Thymus (tissue), 11 donors: ENCODE measurements at regions not wholly inside any gene's neighbourhood (a gene's known extent, or its start where the extent isn't known, plus 50 kb on each side); places are given as distances from the start of the nearest gene placed in this dataset.

Experiments
- DNase-seq, 9 donors: peaks; one replicate each; pipeline ENCODE4 v3.0.0-alpha.2; 2013; ENCODE audit warnings: low spot score in 9 of 9, low read depth in 6 of 9, missing footprints in 1 of 9
- H3K27ac ChIP-seq, 2 donors: one replicate each; pipeline ENCODE4 v1.5.1; 2013; ENCODE audit warnings: control low read depth in 1 of 2, low read depth in 1 of 2, low read length in 1 of 2, mild to moderate bottlenecking in 1 of 2, moderate library complexity in 1 of 2
- H3K27me3 ChIP-seq, 2 donors: one replicate each; pipeline ENCODE4 v1.5.1; 2013; ENCODE audit warnings: low read length in 1 of 2; ENCODE audit not compliant: control insufficient read depth in 2 of 2, insufficient read depth in 1 of 2
- H3K36me3 ChIP-seq, 2 donors: one replicate each; pipeline ENCODE4 v1.5.1; 2013; ENCODE audit warnings: low read length in 1 of 2, mild to moderate bottlenecking in 1 of 2, moderate library complexity in 1 of 2; ENCODE audit not compliant: control insufficient read depth in 2 of 2, insufficient read depth in 2 of 2
- H3K4me1 ChIP-seq, 2 donors: one replicate each; pipeline ENCODE4 v1.5.1; 2013; ENCODE audit warnings: low read length in 2 of 2; ENCODE audit not compliant: control insufficient read depth in 2 of 2, insufficient read depth in 2 of 2
- H3K4me3 ChIP-seq, 2 donors: one replicate each; pipeline ENCODE4 v1.5.1; 2013; ENCODE audit warnings: low read length in 2 of 2, control low read depth in 1 of 2, mild to moderate bottlenecking in 1 of 2
- H3K9me3 ChIP-seq, 2 donors: one replicate each; pipeline ENCODE4 v1.5.1; 2013; ENCODE audit warnings: low read length in 1 of 2, mild to moderate bottlenecking in 1 of 2; ENCODE audit not compliant: control insufficient read depth in 2 of 2, insufficient read depth in 1 of 2
- WGBS: extraction: QIAGEN DNeasy Blood & Tissue Kit; methylation state at CpG from one replicate; pipeline ENCODE4 v1.1.7; 2013; 5-methylcytosine and 5-hydroxymethylcytosine counted together
- donor health status: healthy.

DNA sequence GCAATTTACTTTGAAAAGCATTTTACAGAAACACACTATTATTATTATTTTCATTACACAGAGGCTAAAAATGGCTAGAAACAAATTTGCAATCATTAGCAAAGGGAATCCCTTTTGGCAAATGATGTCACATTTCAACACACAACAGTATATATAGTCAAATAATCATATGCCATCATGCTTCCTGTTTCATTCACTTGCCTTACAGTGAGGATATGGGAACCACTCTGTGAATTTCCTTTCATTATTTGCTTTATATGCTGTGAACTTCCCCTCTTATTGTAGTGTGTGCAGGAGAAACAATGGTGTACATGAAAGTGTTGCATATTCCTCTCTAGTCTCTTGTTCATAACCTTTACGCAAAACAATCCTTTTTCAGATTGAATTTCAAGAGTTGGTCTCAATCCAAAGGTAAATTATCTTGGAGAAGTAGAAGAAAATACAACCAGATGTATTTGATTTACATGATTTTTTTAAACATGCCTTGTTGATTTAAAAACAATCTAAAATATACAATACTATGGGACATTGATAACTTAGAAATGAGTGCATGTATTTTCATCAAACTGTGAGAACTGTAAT, 657.3 kb downstream of the EFNB2 start:
- Histone ChIP-seq H3K27ac (no peak overlapping the region), H3K4me1 (no peaks in the 10 kb centered on the region), H3K4me3 (no peak overlapping the region), H3K9me3 (no peaks in the 10 kb centered on the region), H3K27me3 (no peaks in the 10 kb centered on the region), H3K36me3 (no peaks in the 10 kb centered on the region)
- 96% methylated on average over 1 of the region's 1 CpG for WGBS
- peak in 1 of 9 donors; percentile 1 for DNase-seq

DNA sequence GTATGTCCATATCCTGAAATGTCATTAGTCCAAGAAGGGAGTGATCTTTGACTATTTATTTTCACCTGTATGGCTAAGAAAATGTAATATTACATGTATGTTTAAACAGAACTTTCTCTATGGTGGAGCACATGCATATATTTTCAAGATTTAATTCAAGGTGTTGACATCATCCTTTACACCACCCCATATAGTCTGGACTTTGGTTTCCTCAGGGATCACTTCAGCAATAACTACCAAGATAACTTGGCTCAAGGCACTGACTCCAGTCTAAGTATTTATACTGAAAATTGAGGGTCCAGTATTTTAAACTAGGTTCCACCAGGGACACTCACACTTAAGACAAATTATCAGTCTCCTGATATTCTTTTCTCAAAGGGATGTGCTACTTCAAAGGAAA, 660.6 kb downstream of the EFNB2 start:
- Histone ChIP-seq H3K9me3 (no peaks in the 10 kb centered on the region), H3K27ac (no peak overlapping the region), H3K4me1 (no peaks in the 10 kb centered on the region), H3K4me3 (no peak overlapping the region), H3K27me3 (no peaks in the 10 kb centered on the region), H3K36me3 (no peaks in the 10 kb centered on the region)
- no peak for DNase-seq

DNA sequence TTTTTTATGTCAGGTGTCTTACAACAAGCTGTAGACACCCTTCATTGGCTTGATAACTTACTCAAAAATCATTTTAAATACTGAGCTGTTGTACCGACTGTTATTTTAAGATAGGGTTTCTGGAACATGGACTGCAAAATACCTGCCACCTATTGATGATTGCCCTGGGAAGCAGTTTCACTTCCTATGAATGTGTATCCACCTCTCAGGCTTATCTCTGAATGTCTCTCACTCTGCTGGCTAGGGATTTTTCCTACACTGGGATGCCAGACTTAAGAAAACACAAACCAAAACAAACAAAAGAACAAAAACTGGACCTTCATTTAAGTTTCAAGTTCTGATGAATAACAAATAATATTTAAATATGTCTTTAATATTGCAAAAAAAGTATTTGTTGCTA, 663.7 kb downstream of the EFNB2 start:
- Histone ChIP-seq H3K9me3 (no peaks in the 10 kb centered on the region), H3K4me1 (no peaks in the 10 kb centered on the region), H3K27me3 (no peaks in the 10 kb centered on the region), H3K36me3 (no peaks in the 10 kb centered on the region), H3K4me3 (no peak overlapping the region), H3K27ac (no peak overlapping the region)
- 96% methylated on average over 1 of the region's 1 CpG for WGBS
- no peak for DNase-seq

DNA sequence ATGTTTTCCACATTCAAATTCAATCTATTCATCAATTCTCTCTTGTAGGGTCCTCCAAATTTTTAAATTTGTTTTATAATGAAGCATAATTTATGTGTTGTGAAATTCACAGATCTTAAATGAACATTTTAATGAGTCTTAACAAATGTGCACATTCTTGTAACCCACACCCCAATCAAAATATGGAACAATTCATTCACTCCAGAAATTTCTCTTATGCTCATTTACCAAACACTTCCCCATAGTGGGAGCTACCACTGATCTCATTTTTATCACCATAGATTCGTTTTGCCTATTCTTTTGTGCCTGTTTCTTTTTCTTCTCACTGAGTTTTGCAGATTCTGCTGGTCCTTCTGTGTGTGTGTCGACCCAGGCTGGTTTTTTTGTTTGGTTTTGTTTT, 664.1 kb downstream of the EFNB2 start:
- no peak overlapping the region for H3K4me3 ChIP-seq
- no peaks in the 10 kb centered on the region for H3K4me1 ChIP-seq
- H3K27me3 ChIP-seq, result no peaks in the 10 kb centered on the region
- no peak overlapping the region for H3K27ac ChIP-seq
- WGBS, result 74% methylated on average over 2 of the region's 2 CpGs
- no peaks in the 10 kb centered on the region for H3K9me3 ChIP-seq
- no peak for DNase-seq
- no peaks in the 10 kb centered on the region for H3K36me3 ChIP-seq

DNA sequence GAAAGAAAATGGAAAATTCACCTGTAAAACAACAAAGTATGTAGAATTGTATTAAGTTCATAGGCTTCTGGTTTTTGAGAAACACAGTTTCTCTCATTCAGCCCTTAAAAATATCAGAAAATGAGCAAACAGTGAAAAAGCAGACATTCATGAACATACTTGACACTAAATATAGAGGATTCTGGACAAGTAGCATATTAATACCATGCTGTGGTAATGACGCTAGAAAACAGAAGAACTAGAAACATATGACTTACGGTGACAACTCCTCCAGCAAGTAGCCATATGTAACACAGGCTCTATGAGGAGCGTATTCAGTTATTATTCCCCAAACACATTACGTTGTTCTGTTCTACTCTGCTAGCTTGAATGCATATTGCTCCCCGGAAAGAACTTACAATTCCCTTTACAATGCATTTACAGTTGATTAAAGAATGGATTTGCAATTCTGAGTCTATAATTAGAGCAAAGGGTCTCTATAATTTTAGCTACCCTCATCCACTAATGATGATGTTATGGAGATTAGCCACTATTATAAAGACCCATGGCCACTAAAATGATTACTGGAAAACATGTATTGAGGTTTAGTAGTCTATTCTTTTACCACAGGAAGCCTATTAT, 672.1 kb downstream of the EFNB2 start:
- Histone ChIP-seq H3K9me3 (peaks cover 0 to 1% of the 10 kb centered on the region in 2 donors), H3K36me3 (no peaks in the 10 kb centered on the region), H3K4me3 (no peak overlapping the region), H3K4me1 (no peaks in the 10 kb centered on the region), H3K27me3 (no peaks in the 10 kb centered on the region), H3K27ac (no peak overlapping the region)
- WGBS, result 97% methylated on average over 5 of the region's 5 CpGs
- no peak for DNase-seq

DNA sequence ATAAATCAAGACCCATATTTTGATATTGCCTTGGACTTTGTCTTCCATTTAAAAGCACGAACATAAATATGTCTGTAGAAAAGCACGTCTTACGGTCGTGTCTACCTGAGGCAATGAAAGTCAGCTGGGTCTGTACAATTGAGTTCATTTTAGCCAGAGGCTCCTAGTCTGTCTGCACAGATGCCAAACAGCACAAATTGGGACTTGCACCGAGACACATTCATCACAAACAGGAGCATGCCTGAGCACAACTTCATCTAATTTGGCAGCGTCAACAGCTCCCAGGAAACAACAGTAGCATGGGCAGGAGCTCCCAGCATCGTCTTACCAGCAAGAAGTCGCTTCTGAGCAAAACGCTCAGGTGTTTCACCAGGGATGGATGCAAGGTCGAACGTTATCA, 687.0 kb downstream of the EFNB2 start:
- Histone ChIP-seq H3K4me1 (peaks cover 0 to 2% of the 10 kb centered on the region in 2 donors), H3K9me3 (no peaks in the 10 kb centered on the region), H3K27ac (no peak overlapping the region), H3K4me3 (no peak overlapping the region), H3K27me3 (no peaks in the 10 kb centered on the region), H3K36me3 (no peaks in the 10 kb centered on the region)
- DNase-seq, result peak in 2 of 9 donors; percentile 3 to 18
- 95% methylated on average over 11 of the region's 11 CpGs for WGBS

DNA sequence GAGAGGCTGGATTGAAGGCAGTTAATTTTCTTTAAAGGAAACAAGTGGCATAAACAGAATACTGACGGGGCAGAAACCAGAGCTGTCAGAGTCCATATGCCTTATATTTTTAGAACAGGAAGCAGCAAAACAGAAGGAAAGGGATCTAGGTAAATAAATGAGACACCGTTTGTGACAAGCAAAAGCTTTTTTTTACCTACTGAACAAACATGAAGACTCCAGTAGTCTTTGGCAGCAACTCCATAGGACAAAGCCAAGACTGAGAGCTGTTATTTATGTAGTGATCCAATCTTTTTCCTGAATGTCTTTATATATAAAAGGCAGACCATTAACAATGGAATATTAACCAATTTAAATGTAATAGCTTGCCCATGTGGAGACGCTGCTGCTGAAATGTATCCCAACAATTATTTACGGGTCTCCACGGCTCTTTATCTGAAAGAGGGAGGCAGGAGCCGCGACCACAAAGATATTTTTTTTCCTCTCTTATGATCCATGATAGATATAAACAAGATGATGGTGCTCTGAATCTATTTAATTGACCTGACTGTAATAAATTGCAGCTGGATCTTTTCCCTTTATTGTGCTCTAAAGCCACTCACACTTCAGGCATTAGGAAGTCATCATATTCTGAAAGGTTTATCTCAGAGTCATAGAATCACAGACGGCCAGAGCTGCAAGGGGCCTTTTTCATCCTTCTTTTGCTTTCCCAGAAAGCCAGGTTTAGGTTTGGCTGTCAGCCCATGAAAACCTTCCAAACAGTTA, 687.8 kb downstream of the EFNB2 start:
- Histone ChIP-seq H3K27me3 (no peaks in the 10 kb centered on the region), H3K4me1 (peaks cover 0 to 2% of the 10 kb centered on the region in 2 donors), H3K36me3 (no peaks in the 10 kb centered on the region), H3K9me3 (no peaks in the 10 kb centered on the region), H3K4me3 (no peak overlapping the region), H3K27ac (no peak overlapping the region)
- 69% methylated on average over 8 of the region's 8 CpGs for WGBS
- no peak for DNase-seq

DNA sequence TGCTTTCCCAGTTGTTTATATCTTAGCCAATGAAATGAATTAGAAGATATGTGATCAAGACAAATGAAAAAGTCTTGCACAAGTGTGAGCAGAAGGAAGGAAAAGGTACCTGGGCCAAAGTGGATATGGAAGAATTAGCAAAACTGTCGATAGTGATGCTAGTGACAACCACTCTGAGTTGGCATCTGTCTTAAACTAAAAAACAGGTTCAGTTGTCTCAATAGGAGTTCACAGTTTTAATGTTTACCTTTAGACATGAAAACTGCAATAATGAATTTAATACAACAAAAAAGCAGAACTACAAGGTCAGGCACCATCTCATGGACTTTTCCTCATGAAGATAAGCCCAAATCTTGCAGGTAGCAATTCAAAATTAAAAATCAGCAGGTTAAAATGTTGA, 688.5 kb downstream of the EFNB2 start:
- no peaks in the 10 kb centered on the region for H3K36me3 ChIP-seq
- 92% methylated on average over 1 of the region's 1 CpG for WGBS
- H3K27me3 ChIP-seq, result no peaks in the 10 kb centered on the region
- DNase-seq, result no peak
- peaks cover 0 to 2% of the 10 kb centered on the region in 2 donors for H3K4me1 ChIP-seq
- peak overlapping the region in 1 of 2 donors; percentile 21 for H3K27ac ChIP-seq
- no peaks in the 10 kb centered on the region for H3K9me3 ChIP-seq
- no peak overlapping the region for H3K4me3 ChIP-seq

DNA sequence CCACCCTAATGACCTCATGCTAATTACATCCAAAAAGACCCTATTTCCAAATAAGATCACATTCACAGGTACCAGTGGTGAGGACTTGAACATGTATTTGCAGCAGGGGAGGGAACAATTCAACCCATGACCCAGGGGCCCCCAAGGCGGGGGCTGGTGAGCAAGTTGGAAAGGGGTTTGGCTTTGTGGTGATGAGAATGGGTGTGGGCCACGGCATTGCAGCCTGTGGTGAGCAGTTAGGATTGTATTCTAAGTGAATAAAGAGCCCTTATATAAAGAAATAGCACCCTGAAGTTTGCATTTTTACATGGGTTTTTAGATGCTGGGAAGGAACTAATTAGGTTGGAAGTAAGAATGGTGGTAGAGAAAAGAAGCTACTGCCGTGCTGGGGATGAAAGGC, 694.2 kb downstream of the EFNB2 start:
- Histone ChIP-seq H3K4me3 (no peak overlapping the region), H3K4me1 (no peaks in the 10 kb centered on the region), H3K27ac (no peak overlapping the region), H3K9me3 (no peaks in the 10 kb centered on the region), H3K27me3 (no peaks in the 10 kb centered on the region), H3K36me3 (no peaks in the 10 kb centered on the region)
- DNase-seq, result no peak
- 95% methylated on average over 3 of the region's 3 CpGs for WGBS
